GM21381 (cell line): ENCODE measurements at regions not wholly inside any gene's neighbourhood (a gene's known extent, or its start where the extent isn't known, plus 50 kb on each side); places are given as distances from the start of the nearest gene placed in this dataset.

Experiments used
- ATAC-seq: cut with Tn5 transposase; IDR thresholded peaks from one replicate; pipeline ENCODE4 v1.9.1; 2021; ENCODE audit warnings: mild to moderate bottlenecking, moderate library complexity; ENCODE audit not compliant: unreplicated experiment

DNA sequence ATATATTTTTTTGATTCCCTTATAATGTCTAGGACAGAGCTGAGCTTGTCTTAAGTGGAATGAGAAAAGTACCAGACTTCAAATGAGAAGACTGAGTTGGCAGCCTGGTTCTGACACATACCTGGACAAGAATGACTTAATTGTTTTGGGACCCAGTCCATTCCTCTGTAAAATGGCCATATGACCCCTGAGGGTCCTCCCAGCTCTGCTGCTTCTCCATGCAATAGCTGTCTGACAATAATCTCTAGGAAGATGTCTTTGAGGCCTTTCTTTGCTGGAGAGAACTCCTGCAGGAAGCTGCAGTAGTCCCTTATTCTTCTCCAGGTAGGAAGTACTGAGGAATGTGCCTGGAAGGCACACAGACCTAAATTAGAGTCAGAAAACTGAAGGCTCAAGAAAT lies 55.9 kb upstream of the SLIT3 start:
- no peak for ATAC-seq

DNA sequence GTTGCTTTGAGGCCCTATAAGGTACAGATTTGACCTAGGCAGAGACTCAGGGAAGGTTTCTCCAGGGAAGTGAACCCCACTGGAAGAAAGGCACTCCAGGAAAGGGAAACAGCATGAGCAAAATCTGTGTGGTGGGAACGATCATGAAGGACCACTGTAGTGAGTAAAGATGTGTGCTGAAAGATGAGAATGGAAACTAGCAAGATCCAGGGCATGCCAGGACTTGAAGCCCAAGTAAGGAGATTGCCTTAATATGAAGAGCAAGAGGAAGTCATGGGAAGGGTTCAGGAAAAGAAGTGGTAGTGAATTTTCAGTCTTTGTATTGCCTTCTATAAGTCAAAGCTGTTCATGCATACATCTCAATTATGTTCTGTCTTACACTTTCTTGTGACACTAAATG lies 55.2 kb upstream of the SLIT3 start:
- ATAC-seq = no peak

DNA sequence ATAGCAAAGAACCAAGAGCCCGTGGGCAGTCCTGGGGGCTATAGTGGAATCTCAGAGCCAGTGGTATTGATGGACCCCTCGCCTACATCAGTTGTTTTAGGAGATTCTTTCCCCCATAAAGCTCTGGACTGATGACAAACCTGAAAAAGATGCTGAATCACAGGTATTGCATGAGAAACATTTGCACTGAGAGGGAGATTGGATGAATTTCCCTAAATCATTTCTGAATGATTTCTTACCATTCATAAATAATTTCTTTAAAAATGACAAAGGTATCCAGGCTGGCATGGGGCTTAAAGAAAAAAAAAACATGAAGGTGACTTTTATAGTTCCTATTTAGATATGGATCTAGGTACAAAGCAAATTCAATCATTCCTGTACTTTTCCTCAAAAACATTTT lies 54.0 kb upstream of the SLIT3 start:
- no peak for ATAC-seq

DNA sequence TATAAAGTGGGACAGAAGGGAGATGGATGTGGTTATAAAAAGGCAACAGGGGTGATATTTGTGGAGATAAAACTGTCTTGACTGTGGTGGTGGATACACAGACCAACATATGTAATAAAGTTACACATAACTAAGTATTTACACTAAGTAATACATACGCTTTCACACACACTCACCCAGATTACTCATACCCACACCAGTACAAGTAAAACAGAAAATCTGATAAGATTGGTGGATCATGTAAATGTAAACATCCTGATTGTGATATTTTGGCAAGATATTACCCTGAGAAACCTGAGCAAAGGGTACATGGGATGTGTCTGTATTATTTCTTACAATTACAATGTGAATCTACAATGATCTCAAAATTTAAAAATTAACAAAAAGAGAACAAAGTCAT lies 53.3 kb upstream of the SLIT3 start:
- no peak for ATAC-seq

DNA sequence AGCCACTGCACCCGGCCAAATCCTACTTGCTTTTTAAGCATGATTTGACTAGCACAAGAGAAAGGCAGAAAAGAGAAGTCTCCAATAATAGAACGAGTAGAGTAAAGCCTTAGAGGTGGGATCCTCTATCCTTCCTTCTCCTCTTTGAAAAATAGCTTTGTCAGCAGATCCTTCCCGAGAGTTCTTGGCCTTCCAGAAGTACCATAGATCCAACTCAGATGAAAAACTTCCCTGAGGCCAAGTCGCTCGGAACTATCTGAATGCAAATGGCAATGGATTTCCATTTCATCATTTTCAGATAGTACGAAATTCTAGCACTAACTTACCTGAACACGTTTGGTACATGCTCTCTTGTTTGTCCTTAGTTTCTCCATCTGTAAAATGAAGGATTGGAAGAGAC lies 52.0 kb upstream of the SLIT3 start:
- ATAC-seq = no peak

DNA sequence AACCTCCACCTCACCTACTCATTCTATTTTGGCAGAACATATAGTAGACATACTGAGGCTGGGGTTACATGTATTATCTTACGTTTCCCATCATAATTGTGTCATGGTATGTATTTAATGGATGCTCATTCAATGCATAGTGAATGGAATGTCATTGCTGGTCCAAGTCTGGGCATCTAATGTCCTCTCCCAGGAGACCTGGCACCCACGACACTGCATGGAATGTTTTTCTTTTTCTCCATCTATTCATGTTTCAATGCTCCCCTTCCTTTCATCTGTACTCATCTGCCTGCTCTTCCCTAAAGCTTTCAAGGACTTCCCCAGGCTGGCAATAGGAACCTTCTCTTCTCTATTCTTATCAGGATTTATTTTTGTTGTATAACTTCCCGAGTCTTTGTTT lies 50.8 kb upstream of the SLIT3 start:
- no peak for ATAC-seq

DNA sequence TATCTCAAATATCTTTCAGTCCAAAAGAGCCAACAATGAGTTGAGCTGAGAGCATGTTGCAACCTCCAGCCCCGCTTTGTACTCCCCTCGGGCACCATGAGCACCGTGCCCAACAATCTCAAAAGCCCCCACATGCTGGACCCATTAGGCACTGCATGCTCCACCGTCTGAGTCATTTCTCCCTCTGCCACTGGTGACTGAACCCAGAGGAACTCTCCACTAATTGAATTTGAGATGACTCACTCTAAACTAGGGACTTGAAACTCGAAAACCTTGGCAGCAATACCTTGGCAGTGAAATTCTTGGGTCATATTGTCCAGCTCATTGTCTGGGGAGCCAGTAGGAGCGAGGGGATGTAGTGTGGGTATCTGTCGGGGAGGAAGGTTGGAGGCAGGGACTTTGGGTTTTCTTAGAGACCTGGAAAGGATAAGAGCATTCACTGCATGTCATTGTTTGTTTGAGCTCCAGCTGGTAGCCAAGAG lies 49.9 kb upstream of the SLIT3 start:
- no peak for ATAC-seq
